ACHN (cell line): ENCODE measurements at regions not wholly inside any gene's neighbourhood (a gene's known extent, or its start where the extent isn't known, plus 50 kb on each side); places are given as distances from the start of the nearest gene placed in this dataset.

ENCODE experiments used
- DNase-seq: peaks from one replicate; pipeline ENCODE4 v3.0.0-alpha.2; 2015
- in situ Hi-C: cut with HindIII; loops from 2 replicates; pipeline ENCODE4 v1.10.0; 2017; ENCODE audit warnings: low sequenced_read_pairs, low pct_ligation_motif_present, low pct_unique_long_range_greater_than_20kb

DNA sequence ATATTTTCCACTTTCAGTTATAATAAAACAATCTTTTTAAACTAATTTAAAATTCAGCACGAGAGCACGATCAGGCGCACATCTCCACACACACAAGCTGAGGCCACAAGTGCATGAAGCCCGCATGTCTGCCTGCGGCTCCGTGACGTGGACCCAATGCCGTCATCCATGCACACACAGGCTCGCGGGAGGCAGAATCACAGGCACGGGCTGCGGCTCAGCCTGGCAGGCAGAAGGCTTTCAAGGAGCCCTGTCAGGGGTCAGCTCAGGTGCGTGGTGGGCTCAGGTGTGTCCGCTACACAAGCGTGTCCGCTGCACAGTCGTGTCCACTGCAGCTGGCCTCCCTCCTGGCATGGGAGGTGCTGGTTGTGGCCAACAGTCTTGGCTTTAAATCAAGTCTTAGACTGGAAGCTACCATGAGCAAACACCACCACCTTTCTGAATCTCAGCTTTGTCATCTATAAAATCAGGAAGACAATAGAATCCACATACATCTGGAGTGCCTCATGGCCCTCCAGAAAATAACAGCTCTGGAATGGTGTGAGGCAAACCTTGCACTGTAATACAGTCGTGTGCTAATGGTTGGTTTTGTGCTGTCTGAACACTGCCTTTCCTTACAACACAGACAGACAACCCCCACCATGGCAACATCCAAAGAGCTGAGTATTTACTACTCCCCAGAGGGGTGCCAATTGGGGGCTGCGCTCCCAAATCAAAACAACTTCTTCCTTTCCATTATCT lies 210.1 kb downstream of the NDUFA10 start:
- in situ Hi-C loops: no loop called here
- no peak for DNase-seq

DNA sequence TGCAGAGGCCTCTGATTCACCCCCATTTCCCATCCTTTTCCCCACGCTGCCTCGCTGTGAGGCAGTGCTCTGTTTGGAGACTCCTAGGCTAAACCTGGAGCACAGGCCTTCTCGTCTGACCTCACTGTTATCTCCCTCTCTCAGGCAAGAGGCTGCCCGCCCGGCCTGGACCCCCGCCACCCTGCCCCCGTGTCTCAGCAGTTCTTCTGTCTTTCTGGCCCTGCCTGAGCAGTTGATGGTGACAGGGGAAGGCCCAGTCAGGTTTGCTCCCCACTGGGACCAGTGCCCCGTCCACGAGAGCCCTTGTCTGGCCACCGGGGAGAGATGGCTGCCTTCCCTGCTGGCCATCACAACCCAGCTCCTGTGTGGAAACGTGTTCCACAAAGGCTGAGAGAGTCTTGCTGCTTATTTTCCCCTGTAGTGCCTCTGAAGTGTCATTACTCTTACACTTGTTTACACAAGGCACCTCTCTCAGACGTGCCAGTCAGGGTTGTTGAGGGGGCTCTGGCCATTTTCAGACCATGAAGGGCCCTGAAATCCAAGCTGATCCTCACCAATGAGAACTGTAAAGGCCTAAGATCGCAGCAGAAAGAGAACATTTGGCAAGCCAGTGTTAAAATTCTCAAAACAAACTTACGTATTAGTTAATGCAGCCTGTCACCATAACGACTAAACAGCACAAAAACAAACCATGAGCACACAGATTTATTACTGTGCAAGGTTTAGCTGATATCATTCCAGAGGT lies 210.9 kb downstream of the NDUFA10 start:
- in situ Hi-C loops: no loop called here

DNA sequence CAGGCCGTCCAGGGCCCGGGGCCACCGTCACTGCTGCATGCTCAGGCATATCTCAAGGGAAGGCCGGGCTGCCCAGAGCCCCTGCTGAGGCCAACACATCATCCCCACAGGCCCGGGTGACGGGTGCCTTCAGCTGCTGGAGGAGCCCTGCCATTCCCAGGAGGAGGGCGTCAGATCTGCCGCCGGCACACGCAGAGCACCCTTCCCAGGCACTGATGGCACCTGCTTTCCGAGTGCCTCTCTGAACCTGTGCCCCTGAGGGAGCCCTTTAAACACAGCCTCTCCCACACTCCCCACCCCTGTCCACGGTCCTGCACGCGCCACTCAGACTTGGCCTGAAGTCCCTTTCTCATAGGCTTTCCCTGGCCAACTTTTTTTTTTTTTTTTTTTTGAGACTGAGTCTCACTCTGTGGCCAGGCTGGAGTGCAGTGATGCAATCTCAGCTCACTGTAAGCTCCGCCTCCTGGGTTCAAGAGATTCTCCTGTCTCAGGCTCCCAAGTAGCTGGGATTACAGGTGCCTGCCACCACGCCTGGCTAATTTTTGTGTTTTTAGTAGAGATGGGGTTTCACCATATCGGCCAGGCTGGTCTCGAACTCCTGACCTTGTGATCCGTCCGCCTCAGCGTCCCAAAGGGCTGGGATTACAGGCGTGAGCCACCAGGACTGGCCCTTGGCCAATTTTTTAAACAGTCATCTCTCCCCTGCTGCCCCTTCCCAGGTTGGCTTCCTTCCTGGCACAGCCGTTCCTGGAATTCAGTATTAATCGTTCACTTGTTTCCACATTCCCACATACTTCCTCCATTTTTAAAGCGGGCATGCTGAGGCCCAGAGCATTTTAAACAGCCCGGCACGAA lies 211.7 kb downstream of the NDUFA10 start:
- no peak for DNase-seq
- in situ Hi-C loops: no loop called here

More for the DNA sequence above, 210.9 kb downstream of the NDUFA10 start:
- no peak for DNase-seq

DNA sequence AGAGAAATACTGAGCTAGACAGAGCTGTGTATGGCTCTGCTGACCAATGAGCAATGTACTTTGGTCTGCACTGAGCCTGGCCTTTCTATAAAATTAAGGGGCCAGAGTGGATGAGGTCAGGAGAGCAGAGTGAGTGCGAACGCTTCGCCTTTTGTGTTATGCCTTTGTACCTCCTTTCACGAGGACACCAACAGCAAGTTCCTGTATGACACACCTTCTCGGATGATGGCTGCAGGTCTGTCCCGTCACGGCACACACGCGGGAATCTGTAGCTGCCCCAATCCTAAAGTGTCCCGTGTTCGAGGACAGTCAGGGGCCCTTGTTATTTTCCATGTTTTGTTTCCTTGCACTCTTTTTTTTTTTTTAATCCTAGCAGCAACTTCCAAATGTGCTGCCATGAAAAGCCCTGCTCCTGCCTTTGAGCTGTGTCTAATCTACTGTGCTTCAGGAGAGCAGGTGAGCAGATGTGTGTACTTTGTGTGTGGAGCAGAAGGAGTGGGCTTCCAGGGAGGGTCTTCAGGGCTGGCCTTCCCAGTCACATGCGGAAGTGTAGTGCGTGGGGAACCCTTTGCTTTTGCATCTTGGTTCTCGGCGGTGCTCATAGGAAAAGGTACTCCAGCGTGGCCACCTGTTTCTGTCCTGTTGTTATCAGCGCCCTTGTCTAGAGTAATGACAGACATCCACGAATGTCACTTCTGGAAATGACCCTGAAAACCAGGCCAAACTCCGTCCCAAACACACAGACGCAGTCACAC lies 213.2 kb downstream of the NDUFA10 start:
- DNase-seq: no peak

DNA sequence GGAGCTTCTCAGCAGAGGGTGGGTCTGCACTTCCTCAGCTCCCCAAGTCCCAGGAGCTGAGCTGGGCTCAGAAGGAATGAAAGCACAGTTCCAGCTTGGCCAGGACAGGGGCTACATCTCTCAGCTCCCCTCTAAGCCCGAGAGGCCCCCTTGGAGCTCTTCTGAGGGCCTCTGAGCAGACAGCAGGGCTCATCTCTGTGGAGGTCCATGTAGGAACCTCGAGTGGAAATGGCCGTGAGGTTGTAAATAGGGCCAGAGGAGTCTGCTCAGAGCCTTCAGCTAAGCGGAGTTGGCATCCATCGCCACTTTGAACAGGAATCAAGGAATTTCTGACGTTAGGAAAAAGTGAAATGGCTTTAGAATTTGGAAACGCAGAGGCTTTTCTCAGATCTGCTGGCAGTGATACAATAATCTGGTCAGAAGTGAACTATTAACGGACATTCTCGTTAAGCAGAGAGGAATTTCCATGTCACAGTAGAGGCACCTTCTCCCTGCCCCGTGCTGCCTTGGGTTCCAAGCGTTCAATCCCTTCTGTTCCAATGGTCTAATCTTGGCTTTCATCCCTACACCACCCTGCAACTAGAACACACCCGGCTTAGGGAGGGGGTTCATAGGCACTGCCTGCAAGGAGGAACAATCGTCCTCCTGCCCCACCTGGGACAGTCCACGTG lies 213.9 kb downstream of the NDUFA10 start:
- DNase-seq: no peak
- in situ Hi-C loops: no loop called here

More for the DNA sequence above, 213.2 kb downstream of the NDUFA10 start:
- in situ Hi-C loops: no loop called here

DNA sequence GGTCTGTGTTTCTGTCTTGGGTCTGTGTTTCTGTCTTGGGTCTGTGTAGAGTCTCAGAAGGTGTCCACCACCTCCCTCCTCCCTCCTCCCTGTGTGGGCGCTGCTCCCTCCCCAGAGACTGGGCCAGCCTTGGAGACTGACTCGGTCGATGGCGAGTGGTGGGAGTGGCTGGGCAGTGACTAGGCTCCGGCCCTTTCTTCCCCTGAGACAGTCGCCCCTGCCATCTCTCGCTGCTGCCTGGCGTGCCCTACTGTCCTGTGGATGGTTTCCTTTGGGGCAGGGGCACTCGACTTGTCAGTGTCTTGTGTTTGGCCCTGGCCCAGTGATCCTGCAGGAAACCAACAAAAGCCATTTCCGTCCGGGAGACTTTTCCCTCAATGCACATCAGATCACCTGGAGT lies 215.8 kb downstream of the NDUFA10 start:
- no peak for DNase-seq
- in situ Hi-C loops: no loop called here

DNA sequence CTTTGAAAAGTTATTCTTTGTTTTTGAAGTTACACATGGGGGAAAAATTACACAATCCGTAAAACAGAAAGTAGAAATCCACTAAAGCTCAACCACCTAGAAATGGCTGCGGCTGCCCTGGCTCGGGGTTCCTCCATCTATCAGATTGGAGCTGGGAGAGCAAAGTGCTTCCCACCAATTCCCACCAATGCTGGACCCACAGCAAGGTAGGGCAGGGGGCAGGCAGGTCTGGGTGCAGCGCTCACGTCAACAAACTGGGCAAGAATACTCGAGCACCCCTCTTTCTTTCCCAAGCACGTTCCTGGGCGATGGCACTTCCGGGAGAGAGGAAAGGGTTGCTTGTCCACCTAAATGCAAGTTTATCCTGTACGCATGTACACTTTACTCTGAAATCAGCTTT lies 217.6 kb downstream of the NDUFA10 start:
- DNase-seq: no peak
- in situ Hi-C loops: no loop called here

DNA sequence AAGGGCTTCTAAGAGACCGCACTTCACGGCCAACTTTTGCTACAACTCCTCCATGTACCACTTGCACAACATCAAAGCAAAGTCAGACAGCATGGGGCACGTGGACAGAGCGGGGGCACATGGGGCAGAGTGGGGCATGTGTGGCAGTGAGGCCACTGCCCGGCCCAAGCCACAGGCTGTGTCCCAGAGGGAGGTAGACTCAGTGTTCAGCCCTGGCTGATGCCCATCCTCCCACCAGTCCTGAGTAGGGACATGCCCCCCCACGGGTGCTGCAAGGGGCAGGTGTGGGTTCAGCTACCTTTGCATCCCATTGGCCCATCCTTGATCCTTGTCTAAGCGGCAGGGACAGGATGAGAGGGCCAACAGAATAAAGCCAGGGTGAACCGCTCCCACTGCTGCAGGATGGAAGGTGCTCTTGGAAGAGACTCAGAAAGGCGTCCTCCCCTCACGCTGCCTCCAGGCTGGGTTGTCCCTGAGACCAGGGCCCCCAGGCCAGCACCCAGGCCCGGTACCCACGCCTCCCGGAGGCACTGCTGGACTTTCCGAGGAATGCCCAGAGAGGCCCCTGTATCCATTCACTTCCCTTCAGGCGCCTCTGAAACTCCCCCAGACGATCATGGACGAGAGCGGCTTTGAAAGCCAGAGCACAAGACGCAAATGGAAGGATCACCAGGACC lies 218.2 kb downstream of the NDUFA10 start:
- in situ Hi-C loops: no loop called here
- no peak for DNase-seq

DNA sequence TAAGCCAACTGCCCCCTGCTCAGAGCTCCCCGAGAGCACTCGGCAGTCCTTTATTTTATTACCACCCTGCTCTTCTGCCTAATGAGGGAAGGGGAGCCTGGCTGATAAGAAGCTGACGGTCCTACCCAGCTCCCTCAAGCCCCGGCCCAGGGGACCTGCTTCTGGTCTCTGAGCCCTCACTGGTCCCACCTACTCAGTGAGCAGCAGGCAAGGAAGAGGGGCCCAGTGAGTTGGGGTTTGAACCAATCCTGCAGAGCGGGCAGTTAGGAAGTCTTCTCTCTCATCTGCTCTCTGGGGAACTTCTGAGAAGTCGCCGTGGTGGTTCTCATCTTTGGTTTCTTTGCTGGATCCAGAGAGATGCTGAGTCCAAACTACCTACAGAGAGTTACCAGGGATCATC lies 218.9 kb downstream of the NDUFA10 start:
- in situ Hi-C loops: no loop called here
- no peak for DNase-seq

DNA sequence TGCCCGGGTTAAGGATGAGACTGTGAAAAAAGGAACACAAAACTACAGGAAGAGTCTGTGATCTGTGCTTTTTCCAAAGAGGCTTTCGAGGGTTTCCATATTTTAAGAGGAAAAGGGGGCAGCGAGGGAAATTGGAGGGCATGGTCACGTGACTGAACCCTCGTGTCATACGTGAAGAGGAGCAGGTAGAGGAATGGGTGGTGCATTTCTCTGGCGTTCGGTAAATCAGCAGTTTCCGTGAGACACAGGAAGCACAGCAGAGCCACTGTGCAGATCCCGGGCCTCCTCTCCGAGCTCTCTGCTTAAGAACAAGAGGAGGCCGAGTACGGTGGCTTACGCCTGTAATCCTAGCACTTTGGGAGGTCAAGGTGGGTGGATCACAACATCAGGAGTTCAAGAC lies 219.7 kb downstream of the NDUFA10 start:
- in situ Hi-C loops: no loop called here
- DNase-seq: no peak

DNA sequence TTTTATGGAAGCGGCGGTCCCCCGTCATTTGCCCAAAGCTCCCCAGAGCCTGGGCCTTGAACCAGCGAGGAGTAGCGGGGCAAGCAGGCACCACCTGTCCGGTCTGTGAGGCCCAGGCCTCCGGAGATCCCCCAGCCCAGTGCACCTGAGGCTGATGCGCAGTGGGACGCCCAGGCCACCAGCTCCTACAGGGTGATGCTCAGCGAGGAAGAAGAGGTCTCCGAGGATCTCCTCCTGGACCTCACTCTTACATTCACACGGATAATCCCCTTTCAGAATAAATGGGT lies 220.2 kb downstream of the NDUFA10 start:
- in situ Hi-C loops: no loop called here
- no peak for DNase-seq

DNA sequence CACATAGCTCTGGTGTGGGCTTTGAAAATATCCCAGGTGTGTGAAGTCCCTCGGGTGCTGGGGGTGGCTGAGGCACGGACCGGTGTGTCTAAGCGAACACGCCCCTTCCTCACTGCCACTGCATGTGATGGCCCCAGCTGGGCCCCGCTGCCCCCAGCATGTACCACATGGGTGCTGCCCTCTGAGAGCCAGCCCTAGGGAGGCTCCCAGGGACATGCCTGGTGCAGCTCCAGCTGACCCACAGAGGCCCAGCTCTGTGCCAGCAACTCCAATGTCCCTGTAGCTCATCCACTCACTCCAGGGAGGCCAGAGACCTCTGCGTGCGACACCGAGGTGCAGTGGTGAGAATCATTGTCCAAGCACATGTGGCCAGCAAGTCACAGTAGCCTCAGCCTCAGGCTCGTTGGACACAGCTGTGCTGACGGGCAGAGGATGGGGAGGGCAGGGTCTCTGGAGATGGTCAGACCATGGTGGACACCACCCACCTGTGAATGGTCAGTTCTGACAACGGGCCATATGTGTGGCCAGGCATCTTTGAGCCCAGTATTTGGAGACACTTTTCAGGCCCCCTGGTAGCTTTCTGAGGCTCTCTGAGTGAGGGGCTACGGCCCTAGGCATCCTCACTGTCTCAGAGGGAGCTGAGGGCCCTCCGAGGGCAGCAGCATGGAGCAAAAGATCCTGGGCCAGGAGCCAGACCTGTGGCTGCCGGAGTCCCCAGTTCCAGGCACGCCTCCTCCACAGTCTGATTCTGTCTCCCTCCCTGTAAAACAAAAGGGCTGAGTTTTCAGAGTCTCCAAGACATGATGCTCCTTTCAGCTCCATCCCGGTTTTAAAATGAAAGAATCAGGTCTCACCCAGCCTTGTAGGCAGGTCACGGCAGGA lies 220.7 kb downstream of the NDUFA10 start:
- DNase-seq: no peak
- in situ Hi-C loops: no loop called here

DNA sequence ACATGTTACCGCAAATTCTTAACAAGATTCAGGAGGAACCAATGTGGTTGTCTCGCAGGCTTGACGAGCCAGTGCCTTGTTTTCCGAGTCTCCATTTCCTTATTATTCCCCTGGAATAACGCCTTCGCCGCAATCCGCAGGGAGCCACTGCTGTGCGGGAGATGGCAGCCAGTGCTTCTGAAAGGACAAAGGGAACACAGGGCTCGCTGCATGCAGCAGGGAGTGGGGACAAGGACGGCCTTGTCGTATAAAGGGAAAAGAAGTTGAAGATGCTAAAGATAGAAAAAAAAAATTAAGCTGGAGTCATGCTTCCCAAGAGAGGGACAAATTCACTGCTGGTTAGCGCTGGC lies 221.4 kb downstream of the NDUFA10 start:
- no peak for DNase-seq
- in situ Hi-C loops: no loop called here

DNA sequence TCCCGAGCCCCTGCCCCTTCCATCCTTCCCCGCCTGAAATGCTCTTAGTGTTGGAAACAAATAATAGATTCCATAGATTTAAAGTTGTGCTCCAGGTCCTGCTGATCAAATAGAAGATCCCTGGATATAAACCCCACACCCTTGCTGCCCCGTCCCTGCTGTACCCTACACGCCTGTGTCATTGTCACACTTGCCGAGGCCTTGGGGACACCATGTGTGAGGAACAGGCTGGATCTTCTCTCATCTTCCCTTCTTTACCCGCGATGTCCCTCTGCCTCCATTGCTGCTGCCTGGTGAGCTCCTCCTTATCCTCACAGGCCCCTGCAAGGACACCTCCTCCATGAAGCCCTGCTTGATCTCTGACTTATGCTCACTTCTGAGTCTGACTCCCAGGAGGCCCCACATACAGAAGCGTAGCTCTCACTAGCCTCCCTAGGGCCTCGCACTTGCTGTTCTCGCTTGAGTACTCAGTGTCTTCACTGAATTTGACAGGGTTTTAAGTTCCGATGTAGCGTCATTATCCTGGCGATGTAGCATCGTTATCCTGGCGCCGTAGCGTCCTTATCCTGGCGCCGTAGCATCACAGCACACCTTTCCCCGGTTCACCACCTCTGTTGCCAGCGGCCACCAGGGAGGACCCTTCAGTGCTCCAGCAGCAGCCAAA lies 221.9 kb downstream of the NDUFA10 start:
- no peak for DNase-seq
- in situ Hi-C loops: no loop called here

DNA sequence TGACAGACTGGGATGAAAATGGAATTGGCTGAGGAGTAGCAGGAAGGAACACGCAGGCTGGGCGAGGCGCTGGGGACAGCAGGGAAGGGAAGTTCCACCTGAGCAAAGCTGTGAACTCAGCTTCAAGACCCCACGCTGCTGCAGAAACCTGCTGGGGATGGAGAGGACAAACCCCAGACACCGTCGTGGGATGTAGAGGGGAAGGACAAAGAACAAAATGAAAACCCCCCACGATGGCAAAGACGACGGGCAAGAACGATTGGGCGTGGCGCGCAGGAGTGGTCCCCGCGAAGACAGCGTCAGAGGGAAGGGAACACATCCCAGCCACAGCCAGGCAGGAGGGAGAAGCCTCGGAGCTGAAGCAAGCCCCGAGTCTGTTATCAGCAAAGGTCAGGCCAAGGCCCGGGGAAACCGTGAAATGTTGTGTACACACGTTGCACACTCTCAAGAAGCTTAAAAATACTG lies 222.9 kb downstream of the NDUFA10 start:
- no peak for DNase-seq
- in situ Hi-C loops: no loop called here

DNA sequence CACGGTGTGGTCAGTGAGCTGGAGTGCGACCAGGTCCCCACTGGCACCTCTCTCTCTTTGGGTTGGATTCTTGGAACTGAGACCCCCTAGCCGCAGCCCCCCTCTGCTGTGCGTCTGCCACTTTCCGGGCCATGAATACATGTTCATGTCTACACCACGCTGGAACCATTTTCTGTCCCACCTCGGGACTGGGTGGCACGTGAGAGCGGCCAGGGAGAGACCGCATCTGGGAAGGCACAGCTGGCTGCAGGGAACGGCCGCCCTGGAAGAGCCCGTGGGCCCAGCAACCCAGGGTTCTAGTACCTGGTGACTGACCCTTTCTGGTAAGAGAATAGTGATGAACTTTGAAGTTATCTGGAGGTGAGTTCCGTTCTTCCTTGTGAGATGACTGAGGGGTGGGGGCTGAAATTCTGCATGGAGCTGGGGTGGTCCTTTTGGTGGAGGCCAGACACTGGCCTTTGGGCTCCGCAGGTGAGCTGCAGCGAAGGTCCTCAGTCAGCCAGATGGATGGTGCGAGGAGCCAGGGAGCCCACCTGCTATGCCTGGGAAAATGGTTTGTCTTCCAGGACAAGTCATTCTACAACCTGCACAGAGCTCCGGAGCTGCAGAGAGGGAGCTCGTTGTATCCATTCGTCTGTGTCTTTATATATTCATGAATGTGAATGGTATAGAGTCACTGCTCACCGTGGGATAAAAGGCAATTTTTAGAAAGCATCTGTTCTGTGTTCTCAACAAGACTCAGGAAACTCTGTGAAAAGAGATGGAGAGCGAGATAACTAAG lies 223.5 kb downstream of the NDUFA10 start:
- DNase-seq: no peak
- in situ Hi-C loops: no loop called here
